ENCODE measurements at regions not wholly inside any gene's neighbourhood (a gene's known extent, or its start where the extent isn't known, plus 50 kb on each side); places are given as distances from the start of the nearest gene placed in this dataset.

GRCh38 chr5:3031733-3032378 is 280.4 kb upstream of the IRX2 start:
- no peak overlapping the region for H3K9ac ChIP-seq
- H3K27me3 ChIP-seq (ENCODE audit: insufficient read depth, low read depth) = no peaks in the 10 kb centered on the region
- H3K4me1 ChIP-seq (ENCODE audit: low read depth, poor library complexity, severe bottlenecking) = no peaks in the 10 kb centered on the region
- H3K27ac ChIP-seq = no peak overlapping the region
- no peak overlapping the region for H3K4me3 ChIP-seq (IDR thresholded peaks at IDR 0.05; ENCODE audit: insufficient read depth, low read depth, low read length)
- H2AFZ ChIP-seq (ENCODE audit: low read depth) = no peak overlapping the region
- no peak for TF ChIP-seq CTCF (conservative IDR thresholded peaks at IDR 0.05; ENCODE audit: low read depth, low read length)
- H4K20me1 ChIP-seq (ENCODE audit: insufficient read depth) = no peaks in the 10 kb centered on the region
- H3K79me2 ChIP-seq (ENCODE audit: insufficient read depth, low read depth) = no peaks in the 10 kb centered on the region
- no peak overlapping the region for H3K4me2 ChIP-seq
- no peaks in the 10 kb centered on the region for H3K36me3 ChIP-seq (ENCODE audit: insufficient read depth)

- Histone ChIP-seq H3K79me2 (ENCODE audit: insufficient read depth, low read depth) (no peaks in the 10 kb centered on the region), H3K4me2 (no peak overlapping the region), H3K9ac (no peak overlapping the region), H3K27ac (no peak overlapping the region), H2AFZ (ENCODE audit: low read depth) (no peak overlapping the region), H4K20me1 (ENCODE audit: insufficient read depth) (no peaks in the 10 kb centered on the region), H3K36me3 (ENCODE audit: insufficient read depth) (no peaks in the 10 kb centered on the region), H3K4me3 (IDR thresholded peaks at IDR 0.05; ENCODE audit: insufficient read depth, low read depth, low read length) (no peak overlapping the region), H3K27me3 (ENCODE audit: insufficient read depth, low read depth) (no peaks in the 10 kb centered on the region), H3K4me1 (ENCODE audit: low read depth, poor library complexity, severe bottlenecking) (no peaks in the 10 kb centered on the region)
- no peak for TF ChIP-seq CTCF (conservative IDR thresholded peaks at IDR 0.05; ENCODE audit: low read depth, low read length)
Observed at GRCh38 chr5:3030511-3031165, 279.2 kb upstream of the IRX2 start.

GRCh38 chr5:3029396-3029795 is 277.9 kb upstream of the IRX2 start:
- no peak overlapping the region for H2AFZ ChIP-seq (ENCODE audit: low read depth)
- no peaks in the 10 kb centered on the region for H4K20me1 ChIP-seq (ENCODE audit: insufficient read depth)
- H3K36me3 ChIP-seq (ENCODE audit: insufficient read depth) = no peaks in the 10 kb centered on the region
- H3K9ac ChIP-seq = no peak overlapping the region
- H3K4me3 ChIP-seq (IDR thresholded peaks at IDR 0.05; ENCODE audit: insufficient read depth, low read depth, low read length) = no peak overlapping the region
- no peak overlapping the region for H3K27ac ChIP-seq
- H3K4me1 ChIP-seq (ENCODE audit: low read depth, poor library complexity, severe bottlenecking) = no peaks in the 10 kb centered on the region
- H3K27me3 ChIP-seq (ENCODE audit: insufficient read depth, low read depth) = no peaks in the 10 kb centered on the region
- no peak overlapping the region for H3K4me2 ChIP-seq
- TF ChIP-seq CTCF (conservative IDR thresholded peaks at IDR 0.05; ENCODE audit: low read depth, low read length) = no peak
- H3K79me2 ChIP-seq (ENCODE audit: insufficient read depth, low read depth) = no peaks in the 10 kb centered on the region

- no peak for TF ChIP-seq CTCF (conservative IDR thresholded peaks at IDR 0.05; ENCODE audit: low read depth, low read length)
- Histone ChIP-seq H3K4me1 (ENCODE audit: low read depth, poor library complexity, severe bottlenecking) (no peaks in the 10 kb centered on the region), H3K36me3 (ENCODE audit: insufficient read depth) (no peaks in the 10 kb centered on the region), H2AFZ (ENCODE audit: low read depth) (no peak overlapping the region), H3K4me2 (no peak overlapping the region), H3K27me3 (ENCODE audit: insufficient read depth, low read depth) (no peaks in the 10 kb centered on the region), H3K4me3 (IDR thresholded peaks at IDR 0.05; ENCODE audit: insufficient read depth, low read depth, low read length) (no peak overlapping the region), H3K9ac (no peak overlapping the region), H4K20me1 (ENCODE audit: insufficient read depth) (no peaks in the 10 kb centered on the region), H3K79me2 (ENCODE audit: insufficient read depth, low read depth) (no peaks in the 10 kb centered on the region), H3K27ac (no peak overlapping the region)
Observed at GRCh38 chr5:3027866-3028635, 276.6 kb upstream of the IRX2 start.

Data from KMS-11 (cell line).